GM23248 (cell line): ENCODE measurements at regions not wholly inside any gene's neighbourhood (a gene's known extent, or its start where the extent isn't known, plus 50 kb on each side); places are given as distances from the start of the nearest gene placed in this dataset.

Experiments
- DNase-seq: peaks from one replicate; pipeline ENCODE4 v3.0.0-alpha.2; 2015
- H2AFZ ChIP-seq: fragments of 200-600 bp; sonication (generic); 2 replicates; pipeline ENCODE4 v1.6.1; 2016; ENCODE audit warnings: antibody characterized with exemption
- H3F3A ChIP-seq: fragments of 200-600 bp; sonication (generic); 2 replicates; pipeline ENCODE4 v1.6.1; 2016; ENCODE audit warnings: mild to moderate bottlenecking, antibody characterized with exemption, mixed run types; ENCODE audit not compliant: insufficient read depth
- H3K27ac ChIP-seq: fragments of 200-600 bp; sonication (generic); 2 replicates; pipeline ENCODE4 v1.5.1; 2016; ENCODE audit warnings: mild to moderate bottlenecking
- H3K27me3 ChIP-seq: fragments of 200-600 bp; sonication (generic); replicated peaks from 2 replicates; pipeline ENCODE4 v1.6.1; 2016; ENCODE audit warnings: mild to moderate bottlenecking; ENCODE audit not compliant: insufficient read depth
- H3K36me3 ChIP-seq: fragments of 200-600 bp; sonication (generic); 2 replicates; pipeline ENCODE4 v1.6.1; 2016; ENCODE audit warnings: low read depth, mild to moderate bottlenecking
- H3K4me1 ChIP-seq: fragments of 200-600 bp; sonication (generic); 2 replicates; pipeline ENCODE4 v1.6.1; 2016; ENCODE audit warnings: mild to moderate bottlenecking; ENCODE audit not compliant: insufficient read depth
- H3K4me2 ChIP-seq: fragments of 200-600 bp; sonication (generic); one replicate; pipeline ENCODE4 v1.6.1; 2016; ENCODE audit warnings: mild to moderate bottlenecking; ENCODE audit not compliant: unreplicated experiment
- H3K4me3 ChIP-seq: fragments of 200-600 bp; sonication (generic); 2 replicates; pipeline ENCODE4 v1.5.1; 2016; ENCODE audit warnings: mild to moderate bottlenecking
- H3K79me2 ChIP-seq: fragments of 200-600 bp; sonication (generic); 2 replicates; pipeline ENCODE4 v1.6.1; 2016; ENCODE audit warnings: mild to moderate bottlenecking; ENCODE audit not compliant: insufficient read depth
- H3K9ac ChIP-seq: fragments of 200-600 bp; sonication (generic); 2 replicates; pipeline ENCODE4 v1.6.1; 2016; ENCODE audit warnings: mild to moderate bottlenecking
- H3K9me2 ChIP-seq: fragments of 200-600 bp; sonication (generic); 2 replicates; pipeline ENCODE4 v1.6.1; 2016; ENCODE audit warnings: mixed run types, mild to moderate bottlenecking, moderate library complexity; ENCODE audit not compliant: insufficient read depth
- H3K9me3 ChIP-seq: fragments of 200-600 bp; sonication (generic); one replicate; pipeline ENCODE4 v1.6.1; 2017; ENCODE audit warnings: low read depth
- H4K20me1 ChIP-seq: fragments of 200-600 bp; sonication (generic); 2 replicates; pipeline ENCODE4 v1.6.0; 2016; ENCODE audit not compliant: insufficient read depth
- EZH2 ChIP-seq: fragments of 200-600 bp; sonication (generic); IDR thresholded peaks from 2 replicates; pipeline ENCODE4 v1.6.1; 2018; ENCODE audit warnings: antibody characterized with exemption, mild to moderate bottlenecking; ENCODE audit not compliant: insufficient read depth, poor library complexity, severe bottlenecking
- EZH2phosphoT487 ChIP-seq: fragments of 200-600 bp; sonication (generic); IDR thresholded peaks from 2 replicates; pipeline ENCODE4 v1.6.1; 2018; ENCODE audit warnings: antibody characterized with exemption, moderate library complexity, mild to moderate bottlenecking, low read depth; ENCODE audit not compliant: insufficient read depth
- WGBS, 2 experiments: methylation state at CpG; one replicate each; pipeline ENCODE4 v1.1.6; 2015 to 2017; ENCODE audit warnings: low lambda C conversion rate in 2 of 2, low coverage in 1 of 2; ENCODE audit errors: missing lambda C conversion rate in 2 of 2; 5-methylcytosine and 5-hydroxymethylcytosine counted together
- in situ Hi-C: fragments of 300-500 bp; cut with MboI; formaldehyde crosslinking; loops from 2 replicates; pipeline ENCODE4 v1.15.0; 2020

DNA sequence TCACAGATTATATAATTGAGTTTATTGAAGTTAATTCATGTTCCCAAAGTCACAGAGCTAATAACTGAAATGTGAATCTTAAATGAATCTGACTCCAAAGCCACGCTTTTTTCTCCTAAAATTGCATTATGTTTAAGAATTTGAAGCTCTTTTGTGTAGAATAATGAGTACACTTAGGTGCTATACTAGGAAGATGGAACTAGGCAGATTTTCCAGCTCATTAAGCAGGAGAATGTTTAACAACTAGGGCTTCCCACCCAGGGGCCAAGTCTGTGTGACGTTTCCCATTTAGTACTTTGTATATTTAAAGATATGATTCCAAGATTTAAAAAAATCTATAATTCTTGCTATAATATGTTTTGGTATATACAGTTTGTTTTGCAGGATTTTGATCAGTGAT is 169.5 kb downstream of the KIF20B start:
- Histone ChIP-seq H3K9me3 (no peaks in the 10 kb centered on the region), H3K9me2 (no peaks in the 10 kb centered on the region), H3K27ac (no peak overlapping the region), H2AFZ (no peak overlapping the region), H3K4me1 (no peaks in the 10 kb centered on the region), H3K36me3 (no peaks in the 10 kb centered on the region), H3K27me3 (no peaks in the 10 kb centered on the region; the same call in 1 of the 2 replicates), H3K4me3 (no peak overlapping the region), H3F3A (no peaks in the 10 kb centered on the region), H3K79me2 (no peaks in the 10 kb centered on the region), H3K4me2 (no peak overlapping the region), H3K9ac (no peak overlapping the region), H4K20me1 (no peaks in the 10 kb centered on the region)
- 11% methylated on average over 2 of the region's 2 CpGs for WGBS, 2 experiments
- TF ChIP-seq EZH2phosphoT487 (no peak), EZH2 (no peak)
- in situ Hi-C loops: no loop called here
- DNase-seq: no peak

DNA sequence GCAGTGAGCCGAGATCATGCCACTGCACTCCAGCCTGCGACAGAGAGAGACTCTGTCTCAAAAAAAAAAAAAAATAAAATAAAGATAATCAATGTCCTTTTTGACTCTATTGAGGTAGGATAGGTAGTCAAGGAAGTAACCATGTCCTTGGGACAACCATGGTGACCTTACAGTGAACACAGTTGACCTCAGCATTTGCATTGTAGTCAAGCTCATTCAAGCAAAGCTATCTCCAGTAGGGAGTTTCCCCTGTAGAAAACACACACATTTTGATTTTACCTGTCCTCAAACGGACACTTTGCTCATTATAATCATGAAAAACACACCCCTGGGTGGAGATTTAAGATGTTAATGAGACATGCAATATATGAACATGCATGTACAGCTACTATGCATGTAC is 171.7 kb downstream of the KIF20B start:
- 21 to 23% methylated on average over 3 of the region's 3 CpGs for WGBS, 2 experiments
- no peaks in the 10 kb centered on the region for H3K36me3 ChIP-seq
- H3K4me2 ChIP-seq: no peak overlapping the region
- no peak overlapping the region for H3K27ac ChIP-seq
- no peaks in the 10 kb centered on the region for H3K9me2 ChIP-seq
- no peaks in the 10 kb centered on the region for H3K79me2 ChIP-seq
- no peak overlapping the region for H3K9ac ChIP-seq
- no peaks in the 10 kb centered on the region; the same call in 1 of the 2 replicates for H3K27me3 ChIP-seq
- H3K4me3 ChIP-seq: no peak overlapping the region
- in situ Hi-C loops: no loop called here
- no peaks in the 10 kb centered on the region for H3K4me1 ChIP-seq
- no peaks in the 10 kb centered on the region for H3K9me3 ChIP-seq
- H3F3A ChIP-seq: no peaks in the 10 kb centered on the region
- DNase-seq: no peak
- no peaks in the 10 kb centered on the region for H4K20me1 ChIP-seq
- TF ChIP-seq EZH2 (no peak), EZH2phosphoT487 (no peak)
- H2AFZ ChIP-seq: no peak overlapping the region

DNA sequence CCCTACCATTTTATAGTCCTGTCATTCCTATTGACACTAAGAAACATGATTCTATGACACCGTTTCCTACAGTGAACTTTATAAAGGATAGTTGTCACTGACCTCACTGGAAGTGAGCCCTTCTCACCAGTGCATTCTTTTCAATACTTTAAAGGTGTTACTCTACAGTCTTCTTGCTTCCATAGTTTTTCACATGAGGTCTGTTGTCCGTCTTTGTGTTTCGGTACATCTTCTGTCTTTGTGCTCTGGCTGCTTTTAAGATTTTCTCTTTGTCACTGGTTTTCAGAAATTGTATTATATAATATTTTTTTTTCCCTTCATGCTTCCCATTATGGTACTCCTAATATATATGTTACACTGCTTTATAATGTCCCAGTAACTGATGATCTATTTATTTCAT is 174.2 kb downstream of the KIF20B start:
- H2AFZ ChIP-seq: no peak overlapping the region
- TF ChIP-seq EZH2phosphoT487 (no peak), EZH2 (no peak)
- no peaks in the 10 kb centered on the region for H3K36me3 ChIP-seq
- H3K4me1 ChIP-seq: no peaks in the 10 kb centered on the region
- no peak overlapping the region for H3K4me3 ChIP-seq
- H3K27me3 ChIP-seq: no peaks in the 10 kb centered on the region; the same call in 1 of the 2 replicates
- no peaks in the 10 kb centered on the region for H4K20me1 ChIP-seq
- no peak for DNase-seq
- no peak overlapping the region for H3K4me2 ChIP-seq
- H3F3A ChIP-seq: no peaks in the 10 kb centered on the region
- in situ Hi-C loops: no loop called here
- 30 to 36% methylated on average over 3 of the region's 3 CpGs for WGBS, 2 experiments
- no peak overlapping the region for H3K9ac ChIP-seq
- H3K79me2 ChIP-seq: no peaks in the 10 kb centered on the region
- no peak overlapping the region for H3K27ac ChIP-seq
- no peaks in the 10 kb centered on the region for H3K9me3 ChIP-seq
- H3K9me2 ChIP-seq: no peaks in the 10 kb centered on the region

DNA sequence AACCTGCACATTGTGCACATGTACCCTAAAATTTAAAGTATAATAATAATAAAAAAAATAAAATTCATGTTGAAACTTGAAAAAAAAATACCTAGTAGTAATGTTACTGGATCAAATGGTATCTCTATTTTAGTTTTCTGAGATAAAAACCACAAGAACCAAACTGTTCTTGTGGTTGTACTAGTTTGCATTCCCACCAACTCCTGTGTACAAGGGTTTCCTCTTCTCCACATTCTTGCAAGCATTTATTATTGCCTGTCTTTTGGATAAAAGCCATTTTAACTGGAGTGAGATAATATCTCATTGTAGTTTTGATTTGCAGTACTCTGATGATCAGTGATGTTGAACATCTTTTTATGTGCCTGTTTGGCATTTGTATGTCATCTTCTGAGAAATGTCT is 177.7 kb downstream of the KIF20B start:
- Histone ChIP-seq H3K4me1 (no peaks in the 10 kb centered on the region), H3K4me3 (no peak overlapping the region), H3K9ac (no peak overlapping the region), H2AFZ (no peak overlapping the region), H3F3A (no peaks in the 10 kb centered on the region), H3K9me2 (no peaks in the 10 kb centered on the region), H3K9me3 (no peaks in the 10 kb centered on the region), H3K27ac (no peak overlapping the region), H3K27me3 (no peaks in the 10 kb centered on the region; the same call in 1 of the 2 replicates), H4K20me1 (no peaks in the 10 kb centered on the region), H3K79me2 (no peaks in the 10 kb centered on the region), H3K4me2 (no peak overlapping the region), H3K36me3 (no peaks in the 10 kb centered on the region)
- no peak for DNase-seq
- in situ Hi-C loops: no loop called here
- no peak for TF ChIP-seq EZH2
- TF ChIP-seq EZH2phosphoT487: no peak

DNA sequence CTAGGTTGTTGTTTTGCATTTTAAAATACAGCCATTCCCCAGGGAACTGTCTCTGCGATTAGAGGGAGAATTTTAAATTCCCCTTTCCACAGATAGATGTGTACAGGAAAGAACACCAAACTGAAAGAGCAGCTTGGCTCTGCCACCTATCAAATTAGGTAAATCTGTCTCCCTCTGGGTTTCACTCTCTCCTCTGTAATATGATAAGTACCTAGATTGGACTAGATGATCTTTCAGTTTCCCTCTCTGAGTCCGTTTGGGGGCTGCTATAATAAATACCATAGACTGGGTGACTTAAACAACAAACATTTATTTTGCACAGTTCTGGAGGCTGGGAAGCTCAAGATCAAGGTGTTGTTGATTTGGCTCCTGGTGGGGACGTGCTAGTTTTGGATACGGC is 186.0 kb downstream of the KIF20B start:
- Histone ChIP-seq H3K27me3 (peaks cover 7% of the 10 kb centered on the region; the same call in 1 of the 2 replicates), H3K4me1 (no peaks in the 10 kb centered on the region), H3K4me3 (no peak overlapping the region), H3K79me2 (no peaks in the 10 kb centered on the region), H3K4me2 (no peak overlapping the region), H3K9me3 (no peaks in the 10 kb centered on the region), H2AFZ (no peak overlapping the region), H3K9ac (no peak overlapping the region), H3F3A (no peaks in the 10 kb centered on the region), H3K36me3 (no peaks in the 10 kb centered on the region), H3K27ac (no peak overlapping the region), H3K9me2 (no peaks in the 10 kb centered on the region), H4K20me1 (no peaks in the 10 kb centered on the region)
- in situ Hi-C loops: no loop called here
- TF ChIP-seq EZH2phosphoT487: no peak
- no peak for TF ChIP-seq EZH2
- WGBS, 2 experiments: 22% methylated on average over 4 of the region's 4 CpGs
- no peak for DNase-seq
